Endodermal cell (in vitro differentiated cells): ENCODE measurements at regions not wholly inside any gene's neighbourhood (a gene's known extent, or its start where the extent isn't known, plus 50 kb on each side); places are given as distances from the start of the nearest gene placed in this dataset.

Source experiments
- DNase-seq: peaks from one replicate; pipeline ENCODE4 v3.0.0-alpha.2; 2017
- H3K27ac ChIP-seq: 2 replicates; pipeline ENCODE4 v1.5.1; 2013; ENCODE audit warnings: mild to moderate bottlenecking, low read depth, low read length, moderate library complexity
- H3K27me3 ChIP-seq: 2 replicates; pipeline ENCODE4 v1.6.1; 2013; ENCODE audit warnings: mild to moderate bottlenecking, low read length, moderate library complexity; ENCODE audit not compliant: insufficient read depth, control insufficient read depth, poor library complexity, severe bottlenecking
- H3K36me3 ChIP-seq: 2 replicates; pipeline ENCODE4 v1.7.0; 2013; ENCODE audit warnings: mild to moderate bottlenecking, low read length, moderate library complexity; ENCODE audit not compliant: control insufficient read depth, insufficient read depth
- H3K4me1 ChIP-seq: one replicate; pipeline ENCODE4 v1.7.0; 2013; ENCODE audit warnings: low read length; ENCODE audit not compliant: control insufficient read depth, insufficient read depth
- H3K4me3 ChIP-seq: 2 replicates; pipeline ENCODE4 v1.5.1; 2013; ENCODE audit warnings: mild to moderate bottlenecking, low read length, moderate library complexity
- H3K9ac ChIP-seq: 2 replicates; pipeline ENCODE4 v1.6.1; 2013; ENCODE audit warnings: mild to moderate bottlenecking, low read length, moderate library complexity; ENCODE audit not compliant: poor library complexity, severe bottlenecking; ENCODE audit errors: extremely low read depth
- H3K9me3 ChIP-seq: 2 replicates; pipeline ENCODE4 v1.6.1; 2013; ENCODE audit warnings: mild to moderate bottlenecking, low read length, moderate library complexity; ENCODE audit not compliant: control insufficient read depth
- H3K27ac Mint-ChIP-seq: 2 replicates; pipeline ENCODE4 v1.8.0; 2020; ENCODE audit warnings: mixed read lengths
- H3K27me3 Mint-ChIP-seq: 2 replicates; pipeline ENCODE4 v1.8.0; 2021; ENCODE audit warnings: mild to moderate bottlenecking, mixed read lengths; ENCODE audit not compliant: insufficient read depth
- H3K36me3 Mint-ChIP-seq: 2 replicates; pipeline ENCODE4 v1.8.0; 2020; ENCODE audit warnings: low read depth, mixed read lengths
- H3K4me1 Mint-ChIP-seq: 2 replicates; pipeline ENCODE4 v1.8.0; 2020; ENCODE audit warnings: mixed read lengths
- H3K4me3 Mint-ChIP-seq: 2 replicates; pipeline ENCODE4 v1.8.0; 2020; ENCODE audit warnings: mild to moderate bottlenecking, moderate library complexity, mixed read lengths
- H3K9me3 Mint-ChIP-seq: 2 replicates; pipeline ENCODE4 v1.8.0; 2020; ENCODE audit warnings: mild to moderate bottlenecking, mixed read lengths
- WGBS, 2 experiments: methylation state at CpG; one replicate each; pipeline versions ENCODE4 v1.1.5 to v1.1.7; 2013; ENCODE audit warnings: missing lambda C conversion rate in 2 of 2, mixed read lengths in 1 of 2; ENCODE audit not compliant: insufficient coverage in 1 of 2, insufficient read length in 1 of 2; 5-methylcytosine and 5-hydroxymethylcytosine counted together
- TF ChIP-seq, protein P1 (sequence below): fragments of 200-600 bp; sonication (generic); conservative IDR thresholded peaks from 2 replicates; pipeline ENCODE4 v1.5.0; 2021; ENCODE audit warnings: antibody characterized with exemption, mild to moderate bottlenecking

DNA sequence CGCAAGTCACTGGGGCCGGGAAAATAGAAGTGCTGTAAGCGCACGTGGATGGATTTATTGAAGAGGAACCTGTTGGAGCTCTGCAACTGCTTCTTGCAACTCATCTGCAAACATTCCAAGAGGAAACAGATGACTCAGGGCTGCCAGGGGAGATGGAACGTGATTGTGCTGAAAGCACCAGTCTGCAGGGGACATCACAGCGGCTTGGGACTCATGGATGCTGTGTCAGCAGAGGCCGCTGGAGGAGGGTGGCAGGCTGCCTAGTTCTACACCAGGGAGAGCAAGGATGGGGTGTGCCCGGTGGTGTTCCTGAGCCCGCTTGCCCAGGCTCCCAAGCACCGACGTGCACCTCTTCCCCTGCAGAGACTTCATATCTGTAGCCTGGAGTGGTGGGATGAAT is 515.7 kb downstream of the TCERG1L start:
- no peaks in the 10 kb centered on the region for H3K36me3 Mint-ChIP-seq
- TF ChIP-seq, protein P1, sequence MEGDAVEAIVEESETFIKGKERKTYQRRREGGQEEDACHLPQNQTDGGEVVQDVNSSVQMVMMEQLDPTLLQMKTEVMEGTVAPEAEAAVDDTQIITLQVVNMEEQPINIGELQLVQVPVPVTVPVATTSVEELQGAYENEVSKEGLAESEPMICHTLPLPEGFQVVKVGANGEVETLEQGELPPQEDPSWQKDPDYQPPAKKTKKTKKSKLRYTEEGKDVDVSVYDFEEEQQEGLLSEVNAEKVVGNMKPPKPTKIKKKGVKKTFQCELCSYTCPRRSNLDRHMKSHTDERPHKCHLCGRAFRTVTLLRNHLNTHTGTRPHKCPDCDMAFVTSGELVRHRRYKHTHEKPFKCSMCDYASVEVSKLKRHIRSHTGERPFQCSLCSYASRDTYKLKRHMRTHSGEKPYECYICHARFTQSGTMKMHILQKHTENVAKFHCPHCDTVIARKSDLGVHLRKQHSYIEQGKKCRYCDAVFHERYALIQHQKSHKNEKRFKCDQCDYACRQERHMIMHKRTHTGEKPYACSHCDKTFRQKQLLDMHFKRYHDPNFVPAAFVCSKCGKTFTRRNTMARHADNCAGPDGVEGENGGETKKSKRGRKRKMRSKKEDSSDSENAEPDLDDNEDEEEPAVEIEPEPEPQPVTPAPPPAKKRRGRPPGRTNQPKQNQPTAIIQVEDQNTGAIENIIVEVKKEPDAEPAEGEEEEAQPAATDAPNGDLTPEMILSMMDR, result no peak
- Histone ChIP-seq H3K4me3 (no peak overlapping the region), H3K9me3 (peaks cover 4% of the 10 kb centered on the region), H3K4me1 (no peaks in the 10 kb centered on the region), H3K36me3 (no peaks in the 10 kb centered on the region), H3K27me3 (no peaks in the 10 kb centered on the region), H3K9ac (no peak overlapping the region), H3K27ac (no peak overlapping the region)
- no peaks in the 10 kb centered on the region for H3K4me1 Mint-ChIP-seq
- H3K9me3 Mint-ChIP-seq, result peaks cover 4% of the 10 kb centered on the region
- no peak overlapping the region for H3K4me3 Mint-ChIP-seq
- H3K27me3 Mint-ChIP-seq, result no peaks in the 10 kb centered on the region
- 80 to 87% methylated on average over 9 to 11 of the region's 11 CpGs for WGBS, 2 experiments
- DNase-seq, result no peak
- H3K27ac Mint-ChIP-seq, result no peak overlapping the region

DNA sequence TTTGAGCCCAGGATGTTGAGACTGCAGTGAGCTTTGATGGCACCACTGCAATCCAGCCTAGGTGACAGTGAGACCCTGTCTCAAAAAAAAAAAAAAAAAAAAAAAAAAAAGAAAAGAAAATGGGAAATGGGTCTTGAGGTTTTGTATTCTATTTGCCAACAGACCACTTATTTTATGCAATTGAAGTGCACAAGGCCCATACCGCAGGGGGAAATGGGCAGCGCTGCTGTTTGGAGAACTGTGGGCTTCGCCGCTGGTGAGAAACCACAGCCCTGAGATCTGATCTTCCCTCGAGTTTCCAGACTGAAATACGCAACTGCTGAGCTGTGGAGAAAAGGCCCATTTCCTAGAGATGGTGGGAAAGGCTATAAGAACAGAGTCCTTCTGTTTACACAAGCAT is 512.0 kb downstream of the TCERG1L start:
- no peaks in the 10 kb centered on the region for H3K9me3 ChIP-seq
- H3K36me3 Mint-ChIP-seq, result no peaks in the 10 kb centered on the region
- no peaks in the 10 kb centered on the region for H3K27me3 ChIP-seq
- H3K27me3 Mint-ChIP-seq, result no peaks in the 10 kb centered on the region
- H3K36me3 ChIP-seq, result no peaks in the 10 kb centered on the region
- no peaks in the 10 kb centered on the region for H3K4me1 Mint-ChIP-seq
- no peak overlapping the region for H3K4me3 Mint-ChIP-seq
- H3K4me1 ChIP-seq, result no peaks in the 10 kb centered on the region
- no peak overlapping the region for H3K4me3 ChIP-seq
- no peak for DNase-seq
- H3K27ac Mint-ChIP-seq, result no peak overlapping the region
- no peak overlapping the region for H3K9ac ChIP-seq
- 96 to 97% methylated on average over 6 of the region's 6 CpGs for WGBS, 2 experiments
- H3K9me3 Mint-ChIP-seq, result no peaks in the 10 kb centered on the region
- no peak overlapping the region for H3K27ac ChIP-seq
- TF ChIP-seq, protein P1, result no peak

DNA sequence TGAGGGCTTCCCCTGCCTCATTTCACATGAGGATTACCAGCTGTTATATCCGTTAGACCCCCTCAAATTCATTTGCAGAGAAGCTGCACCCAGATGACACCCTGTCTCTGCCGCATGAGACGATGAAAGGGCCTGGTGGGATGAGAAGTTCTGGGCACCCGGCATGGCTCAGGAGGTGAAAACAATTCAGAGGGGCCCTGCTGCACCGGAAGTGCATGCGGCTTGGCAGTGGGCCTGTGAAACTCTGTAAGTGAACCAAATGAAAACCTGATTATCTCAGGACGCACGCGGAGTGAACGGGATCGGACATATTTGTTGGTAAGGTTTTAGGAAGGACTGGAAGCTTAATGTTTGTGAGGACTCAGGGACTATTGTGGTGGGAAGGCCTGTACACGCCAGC is 511.2 kb downstream of the TCERG1L start:
- Mint-ChIP-seq H3K4me1 (no peaks in the 10 kb centered on the region), H3K27me3 (no peaks in the 10 kb centered on the region), H3K36me3 (no peaks in the 10 kb centered on the region), H3K9me3 (no peaks in the 10 kb centered on the region), H3K27ac (no peak overlapping the region), H3K4me3 (no peak overlapping the region)
- Histone ChIP-seq H3K9me3 (no peaks in the 10 kb centered on the region), H3K36me3 (no peaks in the 10 kb centered on the region), H3K4me1 (no peaks in the 10 kb centered on the region), H3K27me3 (no peaks in the 10 kb centered on the region), H3K27ac (no peak overlapping the region), H3K9ac (no peak overlapping the region), H3K4me3 (no peak overlapping the region)
- no peak for DNase-seq
- TF ChIP-seq, protein P1, result no peak
- 88 to 89% methylated on average over 10 to 11 of the region's 12 CpGs for WGBS, 2 experiments
